GM18870 (cell line): ENCODE measurements at regions not wholly inside any gene's neighbourhood (a gene's known extent, or its start where the extent isn't known, plus 50 kb on each side); places are given as distances from the start of the nearest gene placed in this dataset.

Experiments used
- ATAC-seq: cut with Tn5 transposase; IDR thresholded peaks from one replicate; pipeline ENCODE4 v1.9.1; 2021; ENCODE audit warnings: moderate library complexity; ENCODE audit not compliant: unreplicated experiment

GRCh38 chr2:41707790-41708451, 339.9 kb upstream of the PKDCC start:
- ATAC-seq: no peak

- no peak for ATAC-seq
Measured at GRCh38 chr2:41709702-41710599, 337.9 kb upstream of the PKDCC start.

GRCh38 chr2:41710944-41711343, 336.9 kb upstream of the PKDCC start:
- ATAC-seq: no peak

- no peak for ATAC-seq
Measured at GRCh38 chr2:41711736-41712135, 336.1 kb upstream of the PKDCC start.

GRCh38 chr2:41716497-41716896, 331.3 kb upstream of the PKDCC start:
- ATAC-seq: no peak

GRCh38 chr2:41717839-41718238, 330.0 kb upstream of the PKDCC start:
- ATAC-seq: peak; percentile 30

GRCh38 chr2:41718705-41719104, 329.1 kb upstream of the PKDCC start:
- ATAC-seq: no peak

GRCh38 chr2:41719756-41720155, 328.1 kb upstream of the PKDCC start:
- ATAC-seq: no peak

GRCh38 chr2:41720331-41721251, 327.2 kb upstream of the PKDCC start:
- peak; percentile 62 for ATAC-seq

- no peak for ATAC-seq
Measured at GRCh38 chr2:41722668-41723369, 325.0 kb upstream of the PKDCC start.

- no peak for ATAC-seq
Measured at GRCh38 chr2:41723526-41723925, 324.3 kb upstream of the PKDCC start.

- ATAC-seq: no peak
Measured at GRCh38 chr2:41724465-41724864, 323.4 kb upstream of the PKDCC start.

- ATAC-seq: no peak
Measured at GRCh38 chr2:41725901-41726300, 321.9 kb upstream of the PKDCC start.

- no peak for ATAC-seq
Measured at GRCh38 chr2:41726364-41726763, 321.5 kb upstream of the PKDCC start.

- no peak for ATAC-seq
Measured at GRCh38 chr2:41727152-41727551, 320.7 kb upstream of the PKDCC start.

- no peak for ATAC-seq
Measured at GRCh38 chr2:41727711-41728110, 320.1 kb upstream of the PKDCC start.

- no peak for ATAC-seq
Measured at GRCh38 chr2:41728788-41729338, 319.0 kb upstream of the PKDCC start.

GRCh38 chr2:41729800-41730364, 317.9 kb upstream of the PKDCC start:
- ATAC-seq: no peak

- no peak for ATAC-seq
Measured at GRCh38 chr2:41735006-41735405, 312.8 kb upstream of the PKDCC start.

- no peak for ATAC-seq
Measured at GRCh38 chr2:41735476-41735875, 312.3 kb upstream of the PKDCC start.
